ENCODE measurements at regions not wholly inside any gene's neighbourhood (a gene's known extent, or its start where the extent isn't known, plus 50 kb on each side); places are given as distances from the start of the nearest gene placed in this dataset.

DNA sequence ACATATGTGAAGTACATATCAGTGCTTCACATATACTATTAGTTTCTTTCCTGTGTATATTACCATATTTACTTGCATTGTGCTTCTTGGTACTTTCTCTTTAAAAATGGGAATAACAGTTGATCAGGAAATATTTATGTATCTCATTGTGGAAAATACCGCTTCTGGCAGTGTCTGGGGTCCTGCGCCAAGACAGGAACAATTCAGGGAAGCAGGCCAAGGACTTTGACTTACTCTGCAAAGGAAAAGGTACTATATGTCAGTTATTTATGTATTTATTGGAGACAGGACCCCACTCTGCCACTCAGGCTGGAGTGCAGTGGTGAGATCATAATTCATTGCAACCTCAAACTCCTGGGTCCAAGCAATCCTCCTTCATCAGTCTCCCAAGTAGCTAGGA is 57.7 kb upstream of the NBEA start:
- Histone ChIP-seq H3K4me1 (ENCODE audit: control insufficient read depth, insufficient read depth, low read length) (peaks cover 3% of the 10 kb centered on the region), H3K9me3 (ENCODE audit: control insufficient read depth, insufficient read depth, low read length) (no peaks in the 10 kb centered on the region), H3K4me3 (ENCODE audit: low read depth, low read length) (no peak overlapping the region), H3K9ac (ENCODE audit: low read depth, low read length) (no peak overlapping the region), H3K27me3 (ENCODE audit: control insufficient read depth, insufficient read depth, low read length) (no peaks in the 10 kb centered on the region), H3K36me3 (ENCODE audit: control insufficient read depth, insufficient read depth, low read length) (no peaks in the 10 kb centered on the region)

DNA sequence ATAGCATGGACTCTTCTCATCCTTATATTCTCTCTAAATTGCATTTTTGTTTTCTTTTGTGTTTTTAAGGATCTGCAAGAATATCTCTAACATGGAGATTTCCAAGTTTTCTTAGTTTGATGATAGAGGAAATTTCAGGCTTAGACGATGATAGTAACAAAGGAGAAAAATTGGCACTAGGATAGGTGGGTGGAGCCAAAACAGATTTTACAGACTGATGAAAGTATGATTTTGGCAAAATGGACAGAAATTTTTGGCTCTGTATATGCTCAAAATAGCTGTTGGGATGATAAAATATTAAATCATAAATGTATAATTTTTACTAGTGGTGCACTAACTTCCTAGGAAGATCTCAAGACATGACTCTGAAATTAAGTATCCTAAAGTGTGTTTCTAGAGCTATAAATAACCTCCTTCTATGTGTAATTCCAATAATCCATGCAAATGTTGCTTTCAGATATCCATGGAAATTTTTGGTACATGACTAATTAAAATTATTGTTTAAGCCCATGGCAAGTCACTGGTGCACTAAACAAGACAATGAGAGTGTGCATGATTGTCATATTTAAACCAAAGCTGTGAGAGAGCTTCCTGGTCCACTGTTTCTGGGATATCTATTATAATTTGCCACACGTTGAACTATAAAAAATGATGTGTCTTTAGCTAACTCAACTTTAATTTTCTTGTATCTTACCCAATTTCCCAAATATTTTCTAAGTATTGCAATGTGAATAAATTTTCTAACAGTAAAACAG is 55.8 kb upstream of the NBEA start:
- no peak overlapping the region for H3K9ac ChIP-seq (ENCODE audit: low read depth, low read length)
- H3K27me3 ChIP-seq (ENCODE audit: control insufficient read depth, insufficient read depth, low read length): no peaks in the 10 kb centered on the region
- peaks cover 3% of the 10 kb centered on the region for H3K4me1 ChIP-seq (ENCODE audit: control insufficient read depth, insufficient read depth, low read length)
- H3K4me3 ChIP-seq (ENCODE audit: low read depth, low read length): no peak overlapping the region
- no peaks in the 10 kb centered on the region for H3K36me3 ChIP-seq (ENCODE audit: control insufficient read depth, insufficient read depth, low read length)
- H3K9me3 ChIP-seq (ENCODE audit: control insufficient read depth, insufficient read depth, low read length): no peaks in the 10 kb centered on the region

DNA sequence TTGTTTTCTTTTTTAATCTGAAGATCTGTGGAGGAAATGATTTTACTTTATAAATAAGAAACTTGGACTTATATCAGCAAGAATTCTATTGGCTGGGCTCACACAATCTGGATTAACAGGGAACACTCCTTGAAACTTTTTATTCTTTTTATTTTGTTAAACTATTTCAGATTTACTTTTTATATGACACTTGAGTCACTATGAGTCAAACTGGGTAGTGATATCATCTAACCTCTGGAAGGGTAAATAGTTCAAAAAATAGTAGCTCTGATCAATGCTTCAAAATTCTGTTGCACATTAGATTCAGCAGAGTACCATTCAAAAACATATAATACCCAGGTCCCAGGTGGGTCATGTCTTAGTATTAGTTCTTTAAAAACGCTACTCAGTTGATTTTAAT is 55.1 kb upstream of the NBEA start:
- H3K27me3 ChIP-seq (ENCODE audit: control insufficient read depth, insufficient read depth, low read length): no peaks in the 10 kb centered on the region

More for the DNA sequence above, 55.1 kb upstream of the NBEA start:
- H3K9ac ChIP-seq (ENCODE audit: low read depth, low read length): no peak overlapping the region
- no peaks in the 10 kb centered on the region for H3K36me3 ChIP-seq (ENCODE audit: control insufficient read depth, insufficient read depth, low read length)
- H3K4me3 ChIP-seq (ENCODE audit: low read depth, low read length): no peak overlapping the region
- H3K9me3 ChIP-seq (ENCODE audit: control insufficient read depth, insufficient read depth, low read length): no peaks in the 10 kb centered on the region
- H3K4me1 ChIP-seq (ENCODE audit: control insufficient read depth, insufficient read depth, low read length): peaks cover 3% of the 10 kb centered on the region
